ENCODE measurements at regions not wholly inside any gene's neighbourhood (a gene's known extent, or its start where the extent isn't known, plus 50 kb on each side); places are given as distances from the start of the nearest gene placed in this dataset.

- RAD21 ChIA-PET (ENCODE audit: low non-redundant PET in 1 of 2, low total read pairs in 2 of 2, uncharacterized antibody in 2 of 2, unreplicated experiment in 2 of 2) = interaction anchor here in 1 of 2 experiments (0.7 kb wide), 1 partner anchor 139 kb away, joined by 3 read pairs; no protein-coding TSS in a partner anchor
These were observed 196.0 kb upstream of the TLL1 start for GRCh38 chr4:165677081-165677480.

GRCh38 chr4:165678236-165678935, 194.7 kb upstream of the TLL1 start:
- H3K4me1 ChIP-seq (ENCODE audit: control insufficient read depth in 1 of 2, insufficient read depth in 2 of 2, low read length in 2 of 2) = no peaks in the 10 kb centered on the region
- BruUV-seq (replicated peaks) = no TSS peak
- no peak overlapping the region for H2AFZ ChIP-seq (ENCODE audit: low read depth, low read length, poor library complexity, severe bottlenecking)
- intact Hi-C loops (cut with micrococcal nuclease) = no loop called here
- no peak for DNase-seq (ENCODE audit: low read depth, low spot score)
- no peak overlapping the region for H3K4me2 ChIP-seq (ENCODE audit: low read length)
- no peaks in the 10 kb centered on the region for H4K20me1 ChIP-seq (ENCODE audit: insufficient read depth)
- no peaks in the 10 kb centered on the region for H3K9me3 ChIP-seq (ENCODE audit: control insufficient read depth in 1 of 2, insufficient read depth in 1 of 2, low read depth in 1 of 2, low read length in 2 of 2)
- no peaks in the 10 kb centered on the region for H3K9me2 ChIP-seq (ENCODE audit: insufficient read depth)
- CTCF ChIA-PET = no interaction called here
- H3K36me3 ChIP-seq (ENCODE audit: control insufficient read depth in 1 of 2, insufficient read depth in 2 of 2, low read length in 2 of 2) = no peaks in the 10 kb centered on the region
- no peak for ATAC-seq
- no peak overlapping the region for H3K4me3 ChIP-seq (replicated peaks in 1 of 2; ENCODE audit: low read depth in 1 of 2, low read length in 2 of 2)
- no peak overlapping the region for H3K27ac ChIP-seq (ENCODE audit: low read depth, low read length)
- no peaks in the 10 kb centered on the region for H3K79me2 ChIP-seq (ENCODE audit: insufficient read depth, low read length)
- no peak for TF ChIP-seq ZFX (IDR thresholded peaks at IDR 0.05)
- no peak for TF ChIP-seq MAX (IDR thresholded peaks at IDR 0.05)
- TF ChIP-seq EZH2phosphoT487 (IDR thresholded peaks at IDR 0.05; ENCODE audit: borderline replicate concordance) = no peak
- no peak for TF ChIP-seq POLR2A (IDR thresholded peaks at IDR 0.05; ENCODE audit: borderline replicate concordance, extremely low read depth, insufficient read depth, insufficient read length)
- TF ChIP-seq CBX3 (IDR thresholded peaks at IDR 0.05; ENCODE audit: low read depth) = no peak
- no peak for TF ChIP-seq CTCF (IDR thresholded peaks at IDR 0.05 in 2 of 3, conservative IDR thresholded peaks at IDR 0.05 in 1 of 3; ENCODE audit: borderline replicate concordance in 1 of 3, insufficient read depth in 1 of 3, low read depth in 2 of 3, low read length in 2 of 3)
- TF ChIP-seq JUND (IDR thresholded peaks at IDR 0.05) = no peak
- TF ChIP-seq EZH2 (IDR thresholded peaks at IDR 0.05) = no peak
- no peak for TF ChIP-seq SIN3A (IDR thresholded peaks at IDR 0.05; ENCODE audit: low read depth)
- TF ChIP-seq ATF3 (IDR thresholded peaks at IDR 0.05) = no peak
- no peak for TF ChIP-seq FOSL1 (IDR thresholded peaks at IDR 0.05; ENCODE audit: low read depth)
- TF ChIP-seq TCF7L2 (IDR thresholded peaks at IDR 0.05; ENCODE audit: borderline replicate concordance, extremely low read depth, insufficient read depth, insufficient read length) = no peak
- TF ChIP-seq POLR2AphosphoS5 (IDR thresholded peaks at IDR 0.05; ENCODE audit: low read depth, low read length) = no peak
- TF ChIP-seq ZBTB33 (IDR thresholded peaks at IDR 0.05; ENCODE audit: extremely low read depth, insufficient replicate concordance, low read length) = no peak
- H3K27me3 ChIP-seq (ENCODE audit: insufficient read depth, low read length) = no peaks in the 10 kb centered on the region
- POLR2A ChIA-PET = no interaction called here
- H3K9ac ChIP-seq (ENCODE audit: low read length) = no peak overlapping the region
- RAD21 ChIA-PET (ENCODE audit: low non-redundant PET in 1 of 2, low total read pairs in 2 of 2, uncharacterized antibody in 2 of 2, unreplicated experiment in 2 of 2) = no interaction called here

More at GRCh38 chr4:165677081-165677480, 196.0 kb upstream of the TLL1 start:
- TF ChIP-seq ELF1 (IDR thresholded peaks at IDR 0.05; ENCODE audit: borderline replicate concordance, low read depth) (no peak), ATF3 (IDR thresholded peaks at IDR 0.05) (no peak), ZNF274 (IDR thresholded peaks at IDR 0.05; ENCODE audit: low read depth, low read length) (no peak), ZFX (IDR thresholded peaks at IDR 0.05) (no peak)
- no peak overlapping the region for H2AFZ ChIP-seq (ENCODE audit: low read depth, low read length, poor library complexity, severe bottlenecking)
- no TSS peak for BruUV-seq (replicated peaks)
- ATAC-seq (no peak), DNase-seq (ENCODE audit: low read depth, low spot score) (no peak)
- H4K20me1 ChIP-seq (ENCODE audit: insufficient read depth) = no peaks in the 10 kb centered on the region
- ChIA-PET CTCF (no interaction called here), POLR2A (no interaction called here)
- H3K27ac ChIP-seq (ENCODE audit: low read depth, low read length) = no peak overlapping the region
- no peaks in the 10 kb centered on the region for H3K79me2 ChIP-seq (ENCODE audit: insufficient read depth, low read length)
- no peak overlapping the region for H3K4me2 ChIP-seq (ENCODE audit: low read length)
- intact Hi-C loops (cut with micrococcal nuclease) = loop anchor here (1.0 kb wide), 1 partner anchor 22 kb away; no protein-coding TSS in a partner anchor
- no peaks in the 10 kb centered on the region for H3K9me3 ChIP-seq (ENCODE audit: control insufficient read depth in 1 of 2, insufficient read depth in 1 of 2, low read depth in 1 of 2, low read length in 2 of 2)
- H3K9me2 ChIP-seq (ENCODE audit: insufficient read depth) = no peaks in the 10 kb centered on the region
- no peaks in the 10 kb centered on the region for H3K27me3 ChIP-seq (ENCODE audit: insufficient read depth, low read length)
- H3K4me3 ChIP-seq (replicated peaks in 1 of 2; ENCODE audit: low read depth in 1 of 2, low read length in 2 of 2) = no peak overlapping the region
- no peaks in the 10 kb centered on the region for H3K4me1 ChIP-seq (ENCODE audit: control insufficient read depth in 1 of 2, insufficient read depth in 2 of 2, low read length in 2 of 2)
- no peaks in the 10 kb centered on the region for H3K36me3 ChIP-seq (ENCODE audit: control insufficient read depth in 1 of 2, insufficient read depth in 2 of 2, low read length in 2 of 2)
- H3K9ac ChIP-seq (ENCODE audit: low read length) = no peak overlapping the region
